GM12865 (cell line): ENCODE measurements at regions not wholly inside any gene's neighbourhood (a gene's known extent, or its start where the extent isn't known, plus 50 kb on each side); places are given as distances from the start of the nearest gene placed in this dataset.

Experiments used
- DNase-seq: peaks from one replicate; pipeline ENCODE4 v3.0.0; 2010; ENCODE audit warnings: low read depth
- H3K4me3 ChIP-seq: 2 replicates; pipeline ENCODE4 v1.5.1; 2011; ENCODE audit warnings: mild to moderate bottlenecking, low read depth, low read length, control low read depth
- CTCF ChIP-seq: IDR thresholded peaks from 2 replicates; pipeline ENCODE4 v1.5.1; 2011; ENCODE audit warnings: low read length, control low read depth, low read depth, inconsistent platforms; ENCODE audit not compliant: insufficient read depth; ENCODE audit errors: missing control alignments

GRCh38 chr15:72908713-72909112, 125.2 kb upstream of the ADPGK start:
- DNase-seq = no peak
- no peak overlapping the region for H3K4me3 ChIP-seq
- TF ChIP-seq CTCF = no peak

GRCh38 chr15:72907733-72908132, 124.2 kb upstream of the ADPGK start:
- no peak overlapping the region for H3K4me3 ChIP-seq
- no peak for DNase-seq
- TF ChIP-seq CTCF = no peak

- TF ChIP-seq CTCF = no peak
- DNase-seq = no peak
Observed at GRCh38 chr15:72902919-72903260, 119.3 kb upstream of the ADPGK start.

GRCh38 chr15:72902245-72902918, 118.8 kb upstream of the ADPGK start:
- TF ChIP-seq CTCF = no peak
- DNase-seq = no peak
- H3K4me3 ChIP-seq = no peak overlapping the region

More at GRCh38 chr15:72902919-72903260, 119.3 kb upstream of the ADPGK start:
- H3K4me3 ChIP-seq = no peak overlapping the region

- DNase-seq = no peak
- H3K4me3 ChIP-seq = no peak overlapping the region
- no peak for TF ChIP-seq CTCF
Observed at GRCh38 chr15:72892986-72893385, 109.4 kb upstream of the ADPGK start.

- DNase-seq = no peak
- no peak for TF ChIP-seq CTCF
- H3K4me3 ChIP-seq = no peak overlapping the region
Observed at GRCh38 chr15:72890043-72890442, 106.5 kb upstream of the ADPGK start.

GRCh38 chr15:72889545-72889944, 106.0 kb upstream of the ADPGK start:
- no peak for TF ChIP-seq CTCF

More at GRCh38 chr15:72889545-72889944, 106.0 kb upstream of the ADPGK start:
- H3K4me3 ChIP-seq = no peak overlapping the region
- DNase-seq = no peak
